Esophagus squamous epithelium (tissue), 5 donors: ENCODE measurements at regions not wholly inside any gene's neighbourhood (a gene's known extent, or its start where the extent isn't known, plus 50 kb on each side); places are given as distances from the start of the nearest gene placed in this dataset.

Experiments
- DNase-seq: peaks from one replicate; lab custom pipeline; 2025; lab: John Stamatoyannopoulos, UW
- H3K27ac ChIP-seq, 4 donors: fragments of 200-600 bp; sonication (generic); one replicate each; pipeline ENCODE4 v1.5.1; 2016 to 2019; ENCODE audit warnings: mild to moderate bottlenecking in 1 of 4
- H3K27me3 ChIP-seq, 4 donors: fragments of 200-600 bp; sonication (generic); 1 replicate in 3 of 4; 2 replicates in 1 of 4; pipeline versions ENCODE4 v1.5.1 to v1.6.0; 2017 to 2021; ENCODE audit warnings: antibody characterized with exemption in 1 of 4
- H3K36me3 ChIP-seq, 3 donors: fragments of 200-600 bp; sonication (generic); one replicate each; pipeline ENCODE4 v1.5.1; 2016 to 2019
- H3K4me1 ChIP-seq, 3 donors: fragments of 200-600 bp; sonication (generic); one replicate each; pipeline ENCODE4 v1.5.1; 2017 to 2019
- H3K4me3 ChIP-seq, 4 donors: fragments of 200-600 bp; sonication (generic); 1 replicate in 3 of 4; 2 replicates in 1 of 4; pipeline ENCODE4 v1.5.1; 2016 to 2019; ENCODE audit warnings: mild to moderate bottlenecking in 2 of 4, moderate library complexity in 1 of 4
- H3K9me3 ChIP-seq, 3 donors: fragments of 200-600 bp; sonication (generic); one replicate each; pipeline ENCODE4 v1.5.1; 2016 to 2019
- POLR2A ChIP-seq, 4 donors: fragments of 450-650 bp; IDR thresholded peaks; one replicate each; pipeline ENCODE4 v1.6.1; 2017; ENCODE audit warnings: antibody characterized with exemption in 4 of 4, mild to moderate bottlenecking in 4 of 4, moderate library complexity in 3 of 4
- WGBS, 2 donors: methylation state at CpG; one replicate each; pipeline ENCODE4 v1.1.5; 2018; 5-methylcytosine and 5-hydroxymethylcytosine counted together
- intact Hi-C: fragments of 100-400 bp; cut with DNase I; formaldehyde crosslinking; loops from one replicate; pipeline ENCODE4 v1.15.0; 2022
- TF ChIP-seq, protein P1 (sequence below), 6 experiments: fragments of 450-650 bp in 4 of 6; fragments of 200-600 bp in 2 of 6; sonication (generic) in 2 of 6; IDR thresholded peaks; one replicate each; pipeline ENCODE4 v1.5.1; 2016 to 2019; ENCODE audit warnings: antibody characterized with exemption in 6 of 6, mild to moderate bottlenecking in 4 of 6, moderate library complexity in 4 of 6
- donor health status: DM: yes; HTN: yes; CAD: no.

DNA sequence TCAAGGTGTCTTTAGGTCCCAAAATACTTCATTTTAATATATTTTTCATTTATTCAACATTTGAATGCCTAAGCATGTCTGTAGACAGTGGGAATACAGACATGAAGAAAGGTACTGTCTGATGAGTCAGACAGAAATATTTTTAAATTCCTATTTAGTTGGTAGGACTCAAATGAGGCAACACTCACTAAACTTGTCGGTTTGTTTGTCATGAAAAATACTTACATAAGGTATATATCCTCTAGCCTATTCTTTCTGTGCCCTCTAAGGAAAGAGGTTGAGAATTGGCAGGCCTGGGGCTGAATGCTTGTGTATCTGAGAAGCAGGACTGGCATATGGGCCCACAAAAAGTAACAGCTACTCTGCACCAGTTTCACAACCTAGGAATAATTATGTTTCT is 423.6 kb upstream of the MDFIC2 start:
- no peak overlapping the region for H3K27ac ChIP-seq
- no peaks in the 10 kb centered on the region for H3K36me3 ChIP-seq
- no peaks in the 10 kb centered on the region for H3K27me3 ChIP-seq
- no peaks in the 10 kb centered on the region for H3K4me1 ChIP-seq
- H3K4me3 ChIP-seq: no peak overlapping the region
- H3K9me3 ChIP-seq: no peaks in the 10 kb centered on the region
- intact Hi-C loops: no loop called here
- 33 to 58% methylated on average over 1 of the region's 1 CpG for WGBS, 2 donors
- DNase-seq: no peak
- TF ChIP-seq, protein P1, sequence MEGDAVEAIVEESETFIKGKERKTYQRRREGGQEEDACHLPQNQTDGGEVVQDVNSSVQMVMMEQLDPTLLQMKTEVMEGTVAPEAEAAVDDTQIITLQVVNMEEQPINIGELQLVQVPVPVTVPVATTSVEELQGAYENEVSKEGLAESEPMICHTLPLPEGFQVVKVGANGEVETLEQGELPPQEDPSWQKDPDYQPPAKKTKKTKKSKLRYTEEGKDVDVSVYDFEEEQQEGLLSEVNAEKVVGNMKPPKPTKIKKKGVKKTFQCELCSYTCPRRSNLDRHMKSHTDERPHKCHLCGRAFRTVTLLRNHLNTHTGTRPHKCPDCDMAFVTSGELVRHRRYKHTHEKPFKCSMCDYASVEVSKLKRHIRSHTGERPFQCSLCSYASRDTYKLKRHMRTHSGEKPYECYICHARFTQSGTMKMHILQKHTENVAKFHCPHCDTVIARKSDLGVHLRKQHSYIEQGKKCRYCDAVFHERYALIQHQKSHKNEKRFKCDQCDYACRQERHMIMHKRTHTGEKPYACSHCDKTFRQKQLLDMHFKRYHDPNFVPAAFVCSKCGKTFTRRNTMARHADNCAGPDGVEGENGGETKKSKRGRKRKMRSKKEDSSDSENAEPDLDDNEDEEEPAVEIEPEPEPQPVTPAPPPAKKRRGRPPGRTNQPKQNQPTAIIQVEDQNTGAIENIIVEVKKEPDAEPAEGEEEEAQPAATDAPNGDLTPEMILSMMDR (IDR thresholded peaks at IDR 0.05): no peak
- TF ChIP-seq POLR2A (IDR thresholded peaks at IDR 0.05): no peak

DNA sequence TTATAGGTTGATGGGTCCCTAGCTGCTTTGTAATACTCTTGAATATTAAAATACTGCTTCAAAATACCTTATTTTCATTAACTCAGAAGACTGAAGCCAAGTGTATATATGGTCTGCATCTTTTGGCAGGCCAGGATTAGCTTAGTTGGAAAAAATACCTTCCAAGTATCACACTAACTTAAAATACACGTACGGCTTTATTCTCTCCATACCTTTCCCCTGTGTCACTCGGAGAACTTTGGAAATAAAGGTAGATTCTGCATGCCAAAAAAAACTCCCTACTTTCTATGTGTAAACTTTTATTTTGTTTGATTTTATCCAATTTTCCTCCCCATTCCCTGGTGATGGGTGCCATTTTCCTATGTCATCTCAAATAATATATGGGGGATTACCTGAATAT is 422.3 kb upstream of the MDFIC2 start:
- H3K36me3 ChIP-seq: no peaks in the 10 kb centered on the region
- H3K27ac ChIP-seq: no peak overlapping the region
- no peak overlapping the region for H3K4me3 ChIP-seq
- TF ChIP-seq, protein P1 (IDR thresholded peaks at IDR 0.05): no peak
- no peak for TF ChIP-seq POLR2A (IDR thresholded peaks at IDR 0.05)
- no peaks in the 10 kb centered on the region for H3K9me3 ChIP-seq
- no peaks in the 10 kb centered on the region for H3K27me3 ChIP-seq
- DNase-seq: no peak
- H3K4me1 ChIP-seq: no peaks in the 10 kb centered on the region
- 92 to 98% methylated on average over 3 of the region's 3 CpGs for WGBS, 2 donors
- intact Hi-C loops: no loop called here

DNA sequence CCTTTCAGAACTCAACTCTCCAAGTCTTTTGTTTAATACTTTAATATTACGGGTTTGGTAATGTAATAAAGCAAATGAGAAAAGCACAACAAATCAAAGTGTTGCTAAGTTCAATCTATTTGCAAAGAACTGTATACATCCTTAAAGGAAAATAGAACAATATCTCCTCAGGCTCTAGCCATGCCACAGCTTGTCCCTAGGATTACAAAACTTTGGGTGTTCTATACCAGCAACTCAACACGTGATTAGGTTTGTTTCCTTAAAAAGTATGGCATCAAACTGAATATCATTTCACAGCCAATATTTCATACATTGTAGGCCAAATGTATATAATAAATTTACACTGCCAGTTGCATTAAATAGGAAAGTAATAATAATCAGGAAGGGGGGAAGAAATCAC is 418.6 kb upstream of the MDFIC2 start:
- Histone ChIP-seq H3K27ac (no peak overlapping the region), H3K4me1 (no peaks in the 10 kb centered on the region), H3K9me3 (no peaks in the 10 kb centered on the region), H3K36me3 (no peaks in the 10 kb centered on the region), H3K27me3 (no peaks in the 10 kb centered on the region), H3K4me3 (no peak overlapping the region)
- no peak for TF ChIP-seq POLR2A (IDR thresholded peaks at IDR 0.05)
- TF ChIP-seq, protein P1 (IDR thresholded peaks at IDR 0.05): no peak
- no peak for DNase-seq
- 50 to 51% methylated on average over 2 of the region's 2 CpGs for WGBS, 2 donors
- intact Hi-C loops: no loop called here

DNA sequence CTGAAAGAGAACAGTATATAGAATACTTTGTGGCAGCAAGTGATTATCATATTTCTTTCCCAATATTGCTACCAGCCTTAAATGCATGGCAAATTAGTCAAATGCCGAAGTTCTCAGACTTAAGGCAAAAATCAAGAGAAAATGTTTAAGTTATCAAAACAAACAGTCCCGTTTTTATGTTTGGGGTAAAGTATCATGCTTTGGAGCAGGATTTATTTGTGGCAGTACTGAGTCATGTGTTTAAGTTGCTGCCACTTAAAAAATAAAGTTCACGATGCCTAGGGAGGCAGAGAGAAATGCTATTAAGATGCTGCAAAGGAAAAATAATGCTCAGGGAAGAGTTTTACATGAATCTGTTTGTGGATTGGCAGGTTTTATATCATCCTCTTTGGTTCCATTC is 417.4 kb upstream of the MDFIC2 start:
- Histone ChIP-seq H3K4me1 (no peaks in the 10 kb centered on the region), H3K36me3 (no peaks in the 10 kb centered on the region), H3K9me3 (no peaks in the 10 kb centered on the region), H3K27me3 (no peaks in the 10 kb centered on the region), H3K4me3 (no peak overlapping the region), H3K27ac (no peak overlapping the region)
- no peak for DNase-seq
- WGBS, 2 donors: 61 to 77% methylated on average over 3 of the region's 3 CpGs
- TF ChIP-seq POLR2A (IDR thresholded peaks at IDR 0.05): no peak
- TF ChIP-seq, protein P1 (IDR thresholded peaks at IDR 0.05): no peak
- intact Hi-C loops: no loop called here

DNA sequence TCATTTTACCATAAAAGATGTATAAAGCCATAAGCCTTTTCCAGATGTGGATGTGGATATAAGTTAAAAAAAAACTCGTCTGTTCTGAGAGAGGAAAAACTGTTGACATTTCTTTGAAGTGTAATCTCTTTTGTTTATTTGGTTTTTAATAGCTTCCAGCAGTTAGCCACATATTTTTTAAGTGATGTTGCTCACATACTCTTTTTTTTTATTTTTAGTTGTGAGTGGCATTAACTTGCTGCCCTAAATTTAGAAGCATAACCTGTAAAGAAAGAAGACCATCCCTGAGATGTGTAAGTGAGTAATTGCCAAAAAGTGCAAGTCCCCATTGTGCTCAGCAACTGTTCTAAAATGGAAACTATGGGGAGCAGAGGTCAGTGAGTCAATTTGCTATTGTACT is 415.9 kb upstream of the MDFIC2 start:
- no peaks in the 10 kb centered on the region for H3K4me1 ChIP-seq
- H3K4me3 ChIP-seq: no peak overlapping the region
- no peaks in the 10 kb centered on the region for H3K27me3 ChIP-seq
- TF ChIP-seq, protein P1 (IDR thresholded peaks at IDR 0.05): no peak
- no peak for TF ChIP-seq POLR2A (IDR thresholded peaks at IDR 0.05)
- H3K27ac ChIP-seq: no peak overlapping the region
- DNase-seq: no peak
- H3K9me3 ChIP-seq: no peaks in the 10 kb centered on the region
- WGBS, 2 donors: 17 to 23% methylated on average over 1 of the region's 1 CpG
- H3K36me3 ChIP-seq: no peaks in the 10 kb centered on the region
- intact Hi-C loops: no loop called here
